SH-SY5Y (cell line): ENCODE measurements at regions not wholly inside any gene's neighbourhood (a gene's known extent, or its start where the extent isn't known, plus 50 kb on each side); places are given as distances from the start of the nearest gene placed in this dataset.

ENCODE experiments used
- GATA2 ChIP-seq: IDR thresholded peaks from 2 replicates; pipeline ENCODE4 v1.6.1; 2011; ENCODE audit warnings: mild to moderate bottlenecking, low read depth, low read length
- GATA3 ChIP-seq: IDR thresholded peaks from 2 replicates; pipeline ENCODE4 v1.6.1; 2011; ENCODE audit warnings: low read depth, mild to moderate bottlenecking, low read length, moderate library complexity

- TF ChIP-seq GATA2: no peak
- no peak for TF ChIP-seq GATA3
Observed at GRCh38 chr14:84361476-84361875, 1168.5 kb upstream of the FLRT2 start.
